C4-2B (cell line): ENCODE measurements at regions not wholly inside any gene's neighbourhood (a gene's known extent, or its start where the extent isn't known, plus 50 kb on each side); places are given as distances from the start of the nearest gene placed in this dataset.

Experiments
- ZFX ChIP-seq: fragments of 450-650 bp; IDR thresholded peaks from 2 replicates; pipeline ENCODE4 v1.6.1; 2017
- TF ChIP-seq, protein P1 (sequence below): fragments of 450-650 bp; conservative IDR thresholded peaks from 2 replicates; pipeline ENCODE4 v1.5.1; 2017; ENCODE audit warnings: mild to moderate bottlenecking

DNA sequence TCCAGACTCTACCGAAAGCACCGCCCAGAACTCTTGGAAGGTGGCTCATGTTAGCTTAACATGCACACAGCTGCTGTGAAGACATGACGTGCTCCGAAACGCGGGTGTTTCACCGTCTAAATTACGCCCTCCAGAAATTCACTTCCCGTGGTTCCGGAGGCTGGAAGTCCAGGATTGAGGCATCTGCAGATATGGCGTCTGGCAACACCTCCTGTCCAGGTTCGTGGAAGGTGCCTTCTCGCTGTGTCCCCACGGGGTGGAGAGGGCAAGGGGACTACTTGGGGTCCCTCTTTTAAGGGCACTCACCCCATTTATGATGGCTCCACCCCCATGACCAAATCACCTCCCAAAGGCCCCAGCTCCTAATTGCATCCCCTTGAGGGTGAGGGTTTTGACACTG is 348.0 kb upstream of the IRX2 start:
- TF ChIP-seq, protein P1, sequence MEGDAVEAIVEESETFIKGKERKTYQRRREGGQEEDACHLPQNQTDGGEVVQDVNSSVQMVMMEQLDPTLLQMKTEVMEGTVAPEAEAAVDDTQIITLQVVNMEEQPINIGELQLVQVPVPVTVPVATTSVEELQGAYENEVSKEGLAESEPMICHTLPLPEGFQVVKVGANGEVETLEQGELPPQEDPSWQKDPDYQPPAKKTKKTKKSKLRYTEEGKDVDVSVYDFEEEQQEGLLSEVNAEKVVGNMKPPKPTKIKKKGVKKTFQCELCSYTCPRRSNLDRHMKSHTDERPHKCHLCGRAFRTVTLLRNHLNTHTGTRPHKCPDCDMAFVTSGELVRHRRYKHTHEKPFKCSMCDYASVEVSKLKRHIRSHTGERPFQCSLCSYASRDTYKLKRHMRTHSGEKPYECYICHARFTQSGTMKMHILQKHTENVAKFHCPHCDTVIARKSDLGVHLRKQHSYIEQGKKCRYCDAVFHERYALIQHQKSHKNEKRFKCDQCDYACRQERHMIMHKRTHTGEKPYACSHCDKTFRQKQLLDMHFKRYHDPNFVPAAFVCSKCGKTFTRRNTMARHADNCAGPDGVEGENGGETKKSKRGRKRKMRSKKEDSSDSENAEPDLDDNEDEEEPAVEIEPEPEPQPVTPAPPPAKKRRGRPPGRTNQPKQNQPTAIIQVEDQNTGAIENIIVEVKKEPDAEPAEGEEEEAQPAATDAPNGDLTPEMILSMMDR, result no peak
- no peak for TF ChIP-seq ZFX
